IMR-90 (cell line): ENCODE measurements at regions not wholly inside any gene's neighbourhood (a gene's known extent, or its start where the extent isn't known, plus 50 kb on each side); places are given as distances from the start of the nearest gene placed in this dataset.

ENCODE experiments used
- ATAC-seq: fragments of 200-7000 bp; cut with Tn5 transposase; 2 replicates; pipeline ENCODE4 v1.9.1; 2020; ENCODE audit warnings: low read depth, mild to moderate bottlenecking, moderate library complexity
- BruUV-seq: library from RNA; stranded (reverse); fragments of 400-500 nt; replicated peaks from 2 replicates; lab custom pipeline; 2021; lab: Mats Ljungman, UMichigan
- CTCF ChIA-PET: fragments of 300-600 bp; formaldehyde crosslinking; extraction: SDS; loops from one replicate; lab custom pipeline; 2021; ENCODE audit warnings: antibody characterized with exemption; lab: Yijun Ruan, JAX
- POLR2A ChIA-PET: fragments of 300-600 bp; sonication (Branson Sonifier 250); formaldehyde crosslinking; loops from one replicate; lab custom pipeline; 2022; ENCODE audit warnings: antibody characterized with exemption; ENCODE audit not compliant: unreplicated experiment; lab: Charles Lee
- DNase-seq: peaks from one replicate; pipeline ENCODE4 v3.0.0; 2013
- H2AFZ ChIP-seq: replicated peaks from 2 replicates; pipeline ENCODE3; 2013; ENCODE audit warnings: low read length, mild to moderate bottlenecking; ENCODE audit not compliant: poor library complexity
- H2AK5ac ChIP-seq: 2 replicates; pipeline ENCODE4 v1.6.1; 2013; ENCODE audit warnings: low read depth, low read length, inconsistent platforms
- H2AK9ac ChIP-seq: replicated peaks from 2 replicates; pipeline ENCODE3; 2013; ENCODE audit warnings: mild to moderate bottlenecking, low read depth, low read length, moderate library complexity; ENCODE audit not compliant: poor library complexity
- H2BK120ac ChIP-seq: 2 replicates; pipeline ENCODE4 v1.6.1; 2013; ENCODE audit warnings: low read depth, low read length, inconsistent platforms
- H2BK15ac ChIP-seq: 3 replicates; pipeline ENCODE4 v1.6.1; 2013; ENCODE audit warnings: low read depth, low read length, inconsistent platforms
- H2BK20ac ChIP-seq: 2 replicates; pipeline ENCODE4 v1.6.1; 2013; ENCODE audit warnings: low read depth, mild to moderate bottlenecking, inconsistent platforms, low read length, moderate library complexity
- H2BK5ac ChIP-seq: 2 replicates; pipeline ENCODE4 v1.6.1; 2013; ENCODE audit warnings: mild to moderate bottlenecking, low read depth, low read length, inconsistent platforms; ENCODE audit not compliant: poor library complexity, severe bottlenecking
- H3K14ac ChIP-seq: replicated peaks from 2 replicates; pipeline ENCODE4 v1.6.1; 2013; ENCODE audit warnings: low read depth, low read length, inconsistent platforms
- H3K18ac ChIP-seq: 2 replicates; pipeline ENCODE4 v1.6.1; 2013; ENCODE audit warnings: low read depth, low read length, control low read depth
- H3K23ac ChIP-seq: 2 replicates; pipeline ENCODE4 v1.6.1; 2013; ENCODE audit warnings: low read depth, low read length, inconsistent platforms
- H3K27ac ChIP-seq: 2 replicates; pipeline ENCODE4 v1.5.1; 2013; ENCODE audit warnings: mild to moderate bottlenecking, control low read depth, low read length; ENCODE audit not compliant: insufficient read depth
- H3K27me3 ChIP-seq: 2 replicates; pipeline ENCODE4 v1.6.1; 2013; ENCODE audit warnings: low read length; ENCODE audit not compliant: control insufficient read depth, insufficient read depth
- H3K36me3 ChIP-seq: 2 replicates; pipeline ENCODE4 v1.6.1; 2013; ENCODE audit warnings: low read length, mixed read lengths; ENCODE audit not compliant: control insufficient read depth, insufficient read depth
- H3K4ac ChIP-seq: 2 replicates; pipeline ENCODE4 v1.6.1; 2013; ENCODE audit warnings: low read depth, low read length, inconsistent platforms
- H3K4me1 ChIP-seq: 2 replicates; pipeline ENCODE4 v1.6.1; 2013; ENCODE audit warnings: low read length, mixed read lengths; ENCODE audit not compliant: control insufficient read depth, insufficient read depth
- H3K4me2 ChIP-seq: 2 replicates; pipeline ENCODE4 v1.6.1; 2013; ENCODE audit warnings: low read depth, mild to moderate bottlenecking, control low read depth, low read length, moderate library complexity
- H3K4me3 ChIP-seq: 2 replicates; pipeline ENCODE4 v1.5.1; 2013; ENCODE audit warnings: low read depth, mild to moderate bottlenecking, control low read depth, low read length, moderate library complexity; ENCODE audit not compliant: insufficient read depth
- H3K56ac ChIP-seq: 2 replicates; pipeline ENCODE4 v1.6.1; 2013; ENCODE audit warnings: low read length, inconsistent platforms; ENCODE audit not compliant: insufficient read depth; ENCODE audit errors: extremely low read depth
- H3K79me1 ChIP-seq, 2 experiments: 2 replicates each; pipeline ENCODE4 v1.6.1; 2013; ENCODE audit warnings: low read length in 2 of 2, inconsistent platforms in 1 of 2, low read depth in 1 of 2
- H3K9ac ChIP-seq: 2 replicates; pipeline ENCODE4 v1.6.1; 2013; ENCODE audit warnings: low read depth, low read length, control low read depth
- H3K9me1 ChIP-seq: 2 replicates; pipeline ENCODE4 v1.6.1; 2013; ENCODE audit warnings: low read length, inconsistent platforms; ENCODE audit not compliant: insufficient read depth
- H3K9me3 ChIP-seq: 2 replicates; pipeline ENCODE4 v1.6.1; 2013; ENCODE audit warnings: low read length; ENCODE audit not compliant: control insufficient read depth, insufficient read depth
- H4K20me1 ChIP-seq: 2 replicates; pipeline ENCODE4 v1.6.1; 2013; ENCODE audit warnings: low read length, inconsistent platforms; ENCODE audit not compliant: insufficient read depth
- H4K5ac ChIP-seq: 2 replicates; pipeline ENCODE4 v1.6.1; 2013; ENCODE audit warnings: mild to moderate bottlenecking, low read depth, low read length, control low read depth
- H4K8ac ChIP-seq, 2 experiments: 2 replicates each; pipeline ENCODE4 v1.6.1; 2013; ENCODE audit warnings: low read depth in 2 of 2, low read length in 2 of 2, control low read depth in 1 of 2, inconsistent platforms in 1 of 2
- H4K91ac ChIP-seq: 2 replicates; pipeline ENCODE4 v1.6.1; 2013; ENCODE audit warnings: low read depth, low read length, inconsistent platforms; ENCODE audit not compliant: insufficient read depth
- BHLHE40 ChIP-seq: fragments of 150-350 bp; IDR thresholded peaks from 2 replicates; pipeline ENCODE4 v1.6.1; 2016; ENCODE audit warnings: mild to moderate bottlenecking, low read depth, low read length
- CEBPB ChIP-seq: IDR thresholded peaks from 2 replicates; pipeline ENCODE4 v1.6.1; 2012; ENCODE audit warnings: low read depth, low read length, improper control_type of control experiment
- CHD1 ChIP-seq: IDR thresholded peaks from 2 replicates; pipeline ENCODE4 v1.6.1; 2012; ENCODE audit warnings: low read depth, low read length, improper control_type of control experiment
- CTCF ChIP-seq: conservative IDR thresholded peaks from 2 replicates; pipeline ENCODE4 v1.5.1; 2012; ENCODE audit warnings: mild to moderate bottlenecking, low read depth, low read length, improper control_type of control experiment
- ELK1 ChIP-seq: fragments of 150-350 bp; IDR thresholded peaks from 2 replicates; pipeline ENCODE4 v1.6.1; 2016; ENCODE audit warnings: low read depth, mild to moderate bottlenecking, low read length, moderate library complexity, borderline replicate concordance
- FOS ChIP-seq: fragments of 150-350 bp; IDR thresholded peaks from 2 replicates; pipeline ENCODE4 v1.6.1; 2016; ENCODE audit warnings: low read depth, low read length
- MAFK ChIP-seq: IDR thresholded peaks from 2 replicates; pipeline ENCODE4 v1.6.1; 2012; ENCODE audit warnings: low read depth, low read length, improper control_type of control experiment
- MAZ ChIP-seq: IDR thresholded peaks from 2 replicates; pipeline ENCODE4 v1.6.1; 2012; ENCODE audit warnings: low read depth, mild to moderate bottlenecking, low read length, improper control_type of control experiment, moderate library complexity, borderline replicate concordance
- MXI1 ChIP-seq: IDR thresholded peaks from 2 replicates; pipeline ENCODE4 v1.6.1; 2012; ENCODE audit warnings: low read depth, mild to moderate bottlenecking, low read length, moderate library complexity, borderline replicate concordance
- NFE2L2 ChIP-seq: fragments of 150-350 bp; IDR thresholded peaks from 2 replicates; pipeline ENCODE4 v1.6.1; 2016; ENCODE audit warnings: low read depth, mild to moderate bottlenecking, low read length
- POLR2A ChIP-seq: IDR thresholded peaks from 2 replicates; pipeline ENCODE4 v1.6.1; 2012; ENCODE audit warnings: mild to moderate bottlenecking, low read depth, low read length
- RAD21 ChIP-seq: IDR thresholded peaks from 2 replicates; pipeline ENCODE4 v1.6.1; 2012; ENCODE audit warnings: low read length, improper control_type of control experiment
- RCOR1 ChIP-seq: IDR thresholded peaks from 2 replicates; pipeline ENCODE4 v1.6.1; 2012; ENCODE audit warnings: mild to moderate bottlenecking, low read length, improper control_type of control experiment; ENCODE audit not compliant: insufficient replicate concordance
- RFX5 ChIP-seq: IDR thresholded peaks from 2 replicates; pipeline ENCODE4 v1.8.0; 2012; ENCODE audit warnings: low read depth, mild to moderate bottlenecking, low read length, moderate library complexity
- SMC3 ChIP-seq: fragments of 150-350 bp; IDR thresholded peaks from 2 replicates; pipeline ENCODE4 v1.6.1; 2016; ENCODE audit warnings: low read depth, mild to moderate bottlenecking, antibody characterized with exemption, low read length, moderate library complexity
- USF2 ChIP-seq: fragments of 150-350 bp; IDR thresholded peaks from 2 replicates; pipeline ENCODE4 v1.6.1; 2017; ENCODE audit warnings: mild to moderate bottlenecking, antibody characterized with exemption, low read length, low read depth
- WGBS, 2 experiments: methylation state at CpG; one replicate each; pipeline versions ENCODE4 v1.1.5 to v1.1.7; 2013; ENCODE audit warnings: missing lambda C conversion rate in 2 of 2; ENCODE audit not compliant: insufficient read length in 1 of 2; ENCODE audit errors: extremely low coverage in 2 of 2; 5-methylcytosine and 5-hydroxymethylcytosine counted together
- dilution Hi-C: fragments of 300-500 bp; cut with HindIII; formaldehyde crosslinking; loops from one replicate; pipeline ENCODE4 v1.14.3; 2018; ENCODE audit warnings: low sequenced_read_pairs; ENCODE audit not compliant: unreplicated experiment
- in situ Hi-C: fragments of 300-500 bp; cut with MboI; formaldehyde crosslinking; loops from 3 replicates; pipeline ENCODE4 v1.14.3; 2019; ENCODE audit warnings: low sequenced_read_pairs, inconsistent platforms, mixed read lengths
- intact Hi-C: fragments of 100-400 bp; cut with micrococcal nuclease; formaldehyde crosslinking; loops from 2 replicates; pipeline ENCODE4 v1.10.0; 2022

DNA sequence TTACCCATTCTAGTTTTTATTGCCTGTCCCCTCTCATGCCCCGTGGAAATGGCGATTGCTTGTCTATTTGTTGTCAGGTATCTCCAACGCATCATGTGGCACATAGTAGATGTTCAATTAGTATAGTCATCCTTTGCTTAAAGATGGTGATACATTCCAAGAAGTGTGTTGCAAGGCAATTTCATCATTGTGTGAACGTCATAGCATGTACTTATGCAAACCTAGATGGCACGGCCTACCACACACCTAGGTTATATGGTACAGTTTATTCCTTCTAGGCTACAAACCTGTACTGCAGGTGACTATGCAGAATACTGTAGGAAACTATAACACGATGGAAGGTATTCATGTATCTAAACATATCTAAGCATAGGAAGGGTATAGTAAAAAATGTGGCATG, 163.9 kb upstream of the DAPK1 start:
- no peak overlapping the region for H3K4ac ChIP-seq
- H2AK9ac ChIP-seq: no peak overlapping the region
- H3K27me3 ChIP-seq: peaks cover 10% of the 10 kb centered on the region
- no peak overlapping the region for H2AFZ ChIP-seq
- no peak overlapping the region for H3K14ac ChIP-seq
- peaks cover 21% of the 10 kb centered on the region for H3K9me3 ChIP-seq
- H3K27ac ChIP-seq: no peak overlapping the region
- H4K5ac ChIP-seq: no peak overlapping the region
- peaks cover 4% of the 10 kb centered on the region; the same call in 1 of the 2 replicates for H3K4me1 ChIP-seq
- POLR2A ChIA-PET: no interaction called here
- no peak overlapping the region for H3K4me3 ChIP-seq
- no peak overlapping the region for H2BK20ac ChIP-seq
- no peak for ATAC-seq
- no peak overlapping the region for H4K8ac ChIP-seq
- no peaks in the 10 kb centered on the region for H3K36me3 ChIP-seq
- no peaks in the 10 kb centered on the region for H3K9me1 ChIP-seq
- no peak overlapping the region for H3K56ac ChIP-seq
- H2BK5ac ChIP-seq: no peak overlapping the region
- H2AK5ac ChIP-seq: no peak overlapping the region
- no peak overlapping the region for H3K23ac ChIP-seq
- no peaks in the 10 kb centered on the region for H3K79me1 ChIP-seq
- no peak overlapping the region for H4K91ac ChIP-seq
- no peak overlapping the region for H2BK120ac ChIP-seq
- no peak for TF ChIP-seq CEBPB
- TF ChIP-seq CTCF: no peak
- no peak for TF ChIP-seq CHD1
- TF ChIP-seq MXI1: no peak
- TF ChIP-seq MAZ: no peak
- TF ChIP-seq USF2: no peak
- no peak for TF ChIP-seq NFE2L2
- no peak for TF ChIP-seq FOS
- TF ChIP-seq RAD21: no peak
- TF ChIP-seq MAFK: no peak
- no peak for TF ChIP-seq POLR2A
- no peak for TF ChIP-seq RFX5
- no peak for TF ChIP-seq BHLHE40
- TF ChIP-seq ELK1: no peak
- no peak for TF ChIP-seq SMC3
- TF ChIP-seq RCOR1: no peak
- CTCF ChIA-PET: no interaction called here
- no TSS peak for BruUV-seq
- in situ Hi-C loops (no loop called here), dilution Hi-C loops (loop anchor here (10.0 kb wide), 1 partner anchor 331 kb away; no protein-coding TSS in a partner anchor), intact Hi-C loops (no loop called here)
- H4K20me1 ChIP-seq: no peaks in the 10 kb centered on the region
- no peak for DNase-seq
- no peak overlapping the region for H2BK15ac ChIP-seq
- whole genome bisulfite sequencing, 2 experiments: 83% methylated on average over 1 of the region's 6 CpGs; no CpG with 5 or more reads in 1 of the 2 experiments
- H3K9ac ChIP-seq: no peak overlapping the region
- no peak overlapping the region for H3K4me2 ChIP-seq
- no peak overlapping the region for H3K18ac ChIP-seq
